ENCODE measurements at regions not wholly inside any gene's neighbourhood (a gene's known extent, or its start where the extent isn't known, plus 50 kb on each side); places are given as distances from the start of the nearest gene placed in this dataset.

DNA sequence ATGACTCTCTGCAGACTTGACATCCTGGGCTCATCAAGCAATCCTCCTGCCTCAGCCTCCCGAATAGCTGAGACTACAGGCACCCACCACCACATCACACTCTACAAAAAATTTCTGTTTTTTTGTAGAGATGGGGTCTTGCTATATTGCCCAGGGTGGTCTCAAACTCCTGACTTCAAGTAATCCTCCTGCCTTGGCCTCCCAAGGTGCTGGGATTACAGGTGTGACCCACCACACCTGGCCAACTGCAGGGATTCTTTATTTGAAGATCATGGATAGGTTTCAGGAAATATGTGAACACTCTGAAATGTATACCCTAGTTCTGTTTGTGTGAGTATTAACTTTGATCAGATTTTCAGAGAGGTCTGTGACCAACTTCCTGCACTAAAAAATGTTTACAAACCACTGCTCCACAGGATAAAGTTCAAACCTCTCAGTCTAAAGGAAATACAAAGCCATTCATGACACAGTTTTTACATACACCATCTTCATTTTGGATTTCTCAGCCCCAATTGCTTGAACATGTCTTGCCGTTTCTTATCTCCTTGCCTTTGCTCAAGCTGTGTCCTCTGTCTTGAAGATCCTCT lies 252.3 kb upstream of the FGGY start:
- ATAC-seq: no peak
- ChIA-PET CTCF (no interaction called here), POLR2A (no interaction called here)
- no peak for DNase-seq (ENCODE audit: low read depth, low spot score)
- Histone ChIP-seq H3K4me3 (ENCODE audit: low read depth in 2 of 2, low read length in 2 of 2) (no peak overlapping the region), H3K36me3 (ENCODE audit: control insufficient read depth, insufficient read depth, low read length) (no peaks in the 10 kb centered on the region), H3K27ac (ENCODE audit: low read length) (no peak overlapping the region), H3K4me1 (ENCODE audit: control insufficient read depth, insufficient read depth, low read length) (no peaks in the 10 kb centered on the region), H3K27me3 (ENCODE audit: control insufficient read depth, insufficient read depth, low read length) (no peaks in the 10 kb centered on the region), H3K9me3 (ENCODE audit: control insufficient read depth, insufficient read depth, low read depth, low read length) (no peaks in the 10 kb centered on the region)
- in situ Hi-C loops (cut with HindIII; ENCODE audit: low pct_unique_long_range_greater_than_20kb, low sequenced_read_pairs) (no loop called here), intact Hi-C loops (cut with micrococcal nuclease; ENCODE audit: unreplicated experiment) (no loop called here)
- TF ChIP-seq POLR2AphosphoS5 (IDR thresholded peaks at IDR 0.05; ENCODE audit: low read depth, low read length) (no peak), REST (IDR thresholded peaks at IDR 0.05; ENCODE audit: insufficient read depth in 1 of 2, low read depth in 2 of 2, low read length in 1 of 2) (no peak), SIN3A (IDR thresholded peaks at IDR 0.05; ENCODE audit: borderline replicate concordance, insufficient read depth, low read depth, low read length) (no peak), TCF7L2 (IDR thresholded peaks at IDR 0.05; ENCODE audit: low read depth, low read length) (no peak), CTCF (IDR thresholded peaks at IDR 0.05) (no peak)
- no TSS peak for BruUV-seq (replicated peaks)

DNA sequence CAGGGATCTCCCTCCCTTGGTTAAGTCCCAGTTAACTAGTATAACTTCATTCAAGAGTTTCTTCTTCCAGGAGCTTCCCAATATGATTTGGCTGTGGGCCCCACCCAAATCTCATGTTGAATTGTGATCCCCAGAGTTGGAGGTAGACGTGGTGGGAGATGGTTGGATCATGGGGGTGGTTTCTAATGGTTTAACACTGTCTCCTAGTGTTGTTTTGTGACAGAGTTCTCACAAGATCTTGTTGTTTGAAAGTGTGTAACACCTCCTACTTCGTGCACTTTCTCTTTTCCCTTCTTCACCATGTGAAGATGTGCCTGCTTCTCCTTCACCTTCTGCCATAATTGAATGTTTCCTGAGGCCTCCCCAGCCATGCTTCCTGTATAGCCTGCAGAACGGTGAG lies 251.8 kb upstream of the FGGY start:
- ChIA-PET CTCF (no interaction called here), POLR2A (interaction anchor here (0.6 kb wide), 1 partner anchor 145 kb away, joined by 4 read pairs; no protein-coding TSS in a partner anchor)
- BruUV-seq (replicated peaks): no TSS peak
- TF ChIP-seq CTCF (IDR thresholded peaks at IDR 0.05) (no peak), TCF7L2 (IDR thresholded peaks at IDR 0.05; ENCODE audit: low read depth, low read length) (no peak)
- Histone ChIP-seq H3K9me3 (ENCODE audit: control insufficient read depth, insufficient read depth, low read depth, low read length) (no peaks in the 10 kb centered on the region), H3K4me3 (ENCODE audit: low read depth in 2 of 2, low read length in 2 of 2) (no peak overlapping the region), H3K36me3 (ENCODE audit: control insufficient read depth, insufficient read depth, low read length) (no peaks in the 10 kb centered on the region), H3K27ac (ENCODE audit: low read length) (no peak overlapping the region), H3K4me1 (ENCODE audit: control insufficient read depth, insufficient read depth, low read length) (no peaks in the 10 kb centered on the region), H3K27me3 (ENCODE audit: control insufficient read depth, insufficient read depth, low read length) (no peaks in the 10 kb centered on the region)
- DNase-seq (ENCODE audit: low read depth, low spot score) (no peak), ATAC-seq (no peak)
- in situ Hi-C loops (cut with HindIII; ENCODE audit: low pct_unique_long_range_greater_than_20kb, low sequenced_read_pairs): no loop called here
- intact Hi-C loops (cut with micrococcal nuclease; ENCODE audit: unreplicated experiment): no loop called here
